ENCODE measurements at regions not wholly inside any gene's neighbourhood (a gene's known extent, or its start where the extent isn't known, plus 50 kb on each side); places are given as distances from the start of the nearest gene placed in this dataset.

DNA sequence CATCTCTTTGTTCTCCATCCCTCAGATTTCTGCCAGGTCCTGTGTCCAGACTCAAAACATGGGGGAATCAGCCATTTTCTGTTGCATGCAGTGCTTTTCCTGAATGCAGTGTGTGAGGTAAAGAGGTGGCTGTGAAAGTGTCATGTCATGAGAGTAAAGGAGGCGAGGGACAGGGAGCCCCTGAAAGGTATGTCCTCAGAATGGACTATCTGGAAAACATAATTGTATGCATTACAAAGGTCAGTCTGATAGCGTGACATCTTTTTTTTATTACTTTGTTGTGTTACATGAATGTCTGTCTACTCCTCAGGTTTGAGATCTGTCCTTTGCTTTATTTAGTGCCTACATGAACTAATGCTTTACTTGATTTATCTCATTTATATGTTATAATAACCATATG is 239.1 kb downstream of the MAN2A1 start:
- no peak overlapping the region for H3K4me3 ChIP-seq (ENCODE audit: low read depth, low read length)
- no peak for DNase-seq
- H3K27ac Mint-ChIP-seq (ENCODE audit: unreplicated experiment), result no peak overlapping the region
- H3K4me3 Mint-ChIP-seq (ENCODE audit: unreplicated experiment), result no peak overlapping the region
- no peaks in the 10 kb centered on the region for H3K27me3 ChIP-seq (replicated peaks; ENCODE audit: control insufficient read depth, insufficient read depth, low read length)
- H3K27me3 Mint-ChIP-seq (ENCODE audit: insufficient read depth, unreplicated experiment), result no peaks in the 10 kb centered on the region
- no peaks in the 10 kb centered on the region for H3K9me3 Mint-ChIP-seq (ENCODE audit: unreplicated experiment)
- H3K36me3 Mint-ChIP-seq (ENCODE audit: insufficient read depth, unreplicated experiment), result no peaks in the 10 kb centered on the region
- peaks cover 7% of the 10 kb centered on the region for H3K4me1 Mint-ChIP-seq (ENCODE audit: low read depth, unreplicated experiment)
- no peaks in the 10 kb centered on the region; the same call in 1 of the 2 replicates for H3K9me3 ChIP-seq
- ChIA-PET POLR2A (no interaction called here), CTCF (no interaction called here)
- intact Hi-C loops (cut with micrococcal nuclease; ENCODE audit: unreplicated experiment), result no loop called here
- no TSS peak for BruUV-seq (replicated peaks)
- TF ChIP-seq, protein P1, sequence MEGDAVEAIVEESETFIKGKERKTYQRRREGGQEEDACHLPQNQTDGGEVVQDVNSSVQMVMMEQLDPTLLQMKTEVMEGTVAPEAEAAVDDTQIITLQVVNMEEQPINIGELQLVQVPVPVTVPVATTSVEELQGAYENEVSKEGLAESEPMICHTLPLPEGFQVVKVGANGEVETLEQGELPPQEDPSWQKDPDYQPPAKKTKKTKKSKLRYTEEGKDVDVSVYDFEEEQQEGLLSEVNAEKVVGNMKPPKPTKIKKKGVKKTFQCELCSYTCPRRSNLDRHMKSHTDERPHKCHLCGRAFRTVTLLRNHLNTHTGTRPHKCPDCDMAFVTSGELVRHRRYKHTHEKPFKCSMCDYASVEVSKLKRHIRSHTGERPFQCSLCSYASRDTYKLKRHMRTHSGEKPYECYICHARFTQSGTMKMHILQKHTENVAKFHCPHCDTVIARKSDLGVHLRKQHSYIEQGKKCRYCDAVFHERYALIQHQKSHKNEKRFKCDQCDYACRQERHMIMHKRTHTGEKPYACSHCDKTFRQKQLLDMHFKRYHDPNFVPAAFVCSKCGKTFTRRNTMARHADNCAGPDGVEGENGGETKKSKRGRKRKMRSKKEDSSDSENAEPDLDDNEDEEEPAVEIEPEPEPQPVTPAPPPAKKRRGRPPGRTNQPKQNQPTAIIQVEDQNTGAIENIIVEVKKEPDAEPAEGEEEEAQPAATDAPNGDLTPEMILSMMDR (IDR thresholded peaks at IDR 0.05; ENCODE audit: insufficient read depth in 1 of 2, low read depth in 1 of 2, low read length in 1 of 2, severe bottlenecking in 1 of 2, unreplicated experiment in 1 of 2), result no peak
- H3K4me1 ChIP-seq, result peaks cover 9% of the 10 kb centered on the region; the same call in 1 of the 2 replicates
- H3K36me3 ChIP-seq (ENCODE audit: control insufficient read depth, insufficient read depth, low read length), result no peaks in the 10 kb centered on the region

DNA sequence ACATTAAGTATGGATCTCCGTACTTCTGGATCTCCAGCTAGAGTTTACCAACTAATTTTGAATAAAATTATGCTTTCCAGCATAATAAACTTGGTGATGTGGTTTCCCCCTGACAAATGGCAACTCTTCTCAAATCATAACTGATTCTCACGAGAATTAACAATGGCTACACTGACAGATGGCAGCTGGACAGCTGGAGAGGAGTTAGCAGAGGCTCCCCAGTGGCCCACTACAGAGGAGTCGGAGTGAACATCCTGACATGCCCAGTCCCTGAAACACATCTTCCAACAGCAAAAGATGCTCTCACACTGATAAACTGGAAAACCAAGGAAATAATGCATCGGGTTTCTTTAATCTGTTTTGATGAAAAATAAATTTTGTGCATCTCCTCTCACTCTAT is 239.6 kb downstream of the MAN2A1 start:
- TF ChIP-seq, protein P1 (IDR thresholded peaks at IDR 0.05; ENCODE audit: insufficient read depth in 1 of 2, low read depth in 1 of 2, low read length in 1 of 2, severe bottlenecking in 1 of 2, unreplicated experiment in 1 of 2), result no peak
- intact Hi-C loops (cut with micrococcal nuclease; ENCODE audit: unreplicated experiment), result no loop called here
- Histone ChIP-seq H3K27me3 (replicated peaks; ENCODE audit: control insufficient read depth, insufficient read depth, low read length) (no peaks in the 10 kb centered on the region), H3K4me3 (ENCODE audit: low read depth, low read length) (no peak overlapping the region), H3K4me1 (peaks cover 9% of the 10 kb centered on the region; the same call in 1 of the 2 replicates), H3K9me3 (no peaks in the 10 kb centered on the region; the same call in 1 of the 2 replicates), H3K36me3 (ENCODE audit: control insufficient read depth, insufficient read depth, low read length) (no peaks in the 10 kb centered on the region)
- no TSS peak for BruUV-seq (replicated peaks)
- POLR2A ChIA-PET, result no interaction called here
- no peak for DNase-seq
- CTCF ChIA-PET, result no interaction called here
- H3K27me3 Mint-ChIP-seq (ENCODE audit: insufficient read depth, unreplicated experiment), result no peaks in the 10 kb centered on the region
- no peak overlapping the region for H3K27ac Mint-ChIP-seq (ENCODE audit: unreplicated experiment)
- H3K36me3 Mint-ChIP-seq (ENCODE audit: insufficient read depth, unreplicated experiment), result no peaks in the 10 kb centered on the region
- no peaks in the 10 kb centered on the region for H3K9me3 Mint-ChIP-seq (ENCODE audit: unreplicated experiment)
- H3K4me1 Mint-ChIP-seq (ENCODE audit: low read depth, unreplicated experiment), result peaks cover 7% of the 10 kb centered on the region
- no peak overlapping the region for H3K4me3 Mint-ChIP-seq (ENCODE audit: unreplicated experiment)

DNA sequence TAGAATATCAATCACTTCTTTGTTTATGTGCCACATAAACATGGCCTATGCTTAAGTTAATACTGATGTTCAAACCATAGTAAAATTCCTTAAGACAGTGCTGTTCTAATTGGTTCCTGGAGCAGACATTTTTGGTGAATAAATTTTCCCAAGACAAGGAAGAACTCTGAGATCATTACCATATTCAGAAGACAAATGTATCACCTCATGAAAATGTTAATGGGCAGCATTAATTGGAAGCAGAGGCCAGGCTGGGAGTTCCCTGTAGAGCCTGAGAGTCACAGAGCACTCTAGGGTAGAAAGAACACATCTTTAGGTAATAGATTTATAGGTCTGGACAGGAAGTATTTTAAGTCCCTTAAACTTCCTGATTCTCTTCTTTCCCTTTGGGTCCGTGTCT is 240.2 kb downstream of the MAN2A1 start:
- no peaks in the 10 kb centered on the region for H3K9me3 Mint-ChIP-seq (ENCODE audit: unreplicated experiment)
- Histone ChIP-seq H3K4me1 (peaks cover 9% of the 10 kb centered on the region; the same call in 1 of the 2 replicates), H3K4me3 (ENCODE audit: low read depth, low read length) (no peak overlapping the region), H3K9me3 (no peaks in the 10 kb centered on the region; the same call in 1 of the 2 replicates), H3K27me3 (replicated peaks; ENCODE audit: control insufficient read depth, insufficient read depth, low read length) (no peaks in the 10 kb centered on the region), H3K36me3 (ENCODE audit: control insufficient read depth, insufficient read depth, low read length) (no peaks in the 10 kb centered on the region)
- intact Hi-C loops (cut with micrococcal nuclease; ENCODE audit: unreplicated experiment), result no loop called here
- H3K4me3 Mint-ChIP-seq (ENCODE audit: unreplicated experiment), result no peak overlapping the region
- ChIA-PET CTCF (no interaction called here), POLR2A (no interaction called here)
- no peaks in the 10 kb centered on the region for H3K36me3 Mint-ChIP-seq (ENCODE audit: insufficient read depth, unreplicated experiment)
- TF ChIP-seq, protein P1 (IDR thresholded peaks at IDR 0.05; ENCODE audit: insufficient read depth in 1 of 2, low read depth in 1 of 2, low read length in 1 of 2, severe bottlenecking in 1 of 2, unreplicated experiment in 1 of 2), result no peak
- peaks cover 7% of the 10 kb centered on the region for H3K4me1 Mint-ChIP-seq (ENCODE audit: low read depth, unreplicated experiment)
- H3K27me3 Mint-ChIP-seq (ENCODE audit: insufficient read depth, unreplicated experiment), result no peaks in the 10 kb centered on the region
- no peak for DNase-seq
- no TSS peak for BruUV-seq (replicated peaks)
- no peak overlapping the region for H3K27ac Mint-ChIP-seq (ENCODE audit: unreplicated experiment)
